Mesenchymal stem cell (in vitro differentiated cells and primary cell): ENCODE measurements at regions not wholly inside any gene's neighbourhood (a gene's known extent, or its start where the extent isn't known, plus 50 kb on each side); places are given as distances from the start of the nearest gene placed in this dataset.
A peak's percentile ranks its signal among the peaks of the same experiment; 100 is the strongest.

Experiments
- DNase-seq: peaks from one replicate; pipeline ENCODE4 v3.0.0-alpha.2; 2013
- H2AFZ ChIP-seq: one replicate; pipeline ENCODE4 v1.6.1; 2013; ENCODE audit warnings: low read depth, mild to moderate bottlenecking, control low read depth, inconsistent platforms, low read length, moderate library complexity
- H2AK5ac ChIP-seq: 2 replicates; pipeline ENCODE4 v1.6.1; 2013; ENCODE audit warnings: low read length, moderate library complexity, mild to moderate bottlenecking, inconsistent platforms; ENCODE audit not compliant: severe bottlenecking
- H2BK120ac ChIP-seq: one replicate; pipeline ENCODE4 v1.6.1; 2013; ENCODE audit warnings: low read depth, mild to moderate bottlenecking, inconsistent platforms, low read length, moderate library complexity
- H2BK12ac ChIP-seq, 2 experiments: one replicate each; pipeline ENCODE4 v1.6.1; 2013; ENCODE audit warnings: inconsistent platforms in 2 of 2, low read length in 2 of 2, mild to moderate bottlenecking in 2 of 2, moderate library complexity in 2 of 2, control low read depth in 1 of 2
- H2BK15ac ChIP-seq: one replicate; pipeline ENCODE4 v1.6.1; 2013; ENCODE audit warnings: mild to moderate bottlenecking, low read depth, inconsistent platforms; ENCODE audit not compliant: poor library complexity, severe bottlenecking
- H2BK5ac ChIP-seq: 2 replicates; pipeline ENCODE4 v1.6.1; 2013; ENCODE audit warnings: low read depth, mild to moderate bottlenecking, low read length, control low read depth, inconsistent platforms; ENCODE audit not compliant: poor library complexity, severe bottlenecking
- H3K14ac ChIP-seq, 2 experiments: one replicate each; pipeline ENCODE4 v1.6.1; 2013; ENCODE audit warnings: inconsistent platforms in 2 of 2, low read length in 2 of 2, control low read depth in 1 of 2, mild to moderate bottlenecking in 1 of 2, moderate library complexity in 1 of 2
- H3K18ac ChIP-seq, 2 experiments: one replicate each; pipeline ENCODE4 v1.6.1; 2013; ENCODE audit warnings: inconsistent platforms in 2 of 2, low read length in 2 of 2, control low read depth in 1 of 2, low read depth in 1 of 2, mild to moderate bottlenecking in 1 of 2
- H3K23ac ChIP-seq, 2 experiments: one replicate each; pipeline ENCODE4 v1.6.1; 2013; ENCODE audit warnings: inconsistent platforms in 2 of 2, low read length in 2 of 2, mild to moderate bottlenecking in 2 of 2, moderate library complexity in 2 of 2, control low read depth in 1 of 2
- H3K27ac ChIP-seq: 2 replicates; pipeline ENCODE4 v1.5.1; 2013; ENCODE audit warnings: mild to moderate bottlenecking, moderate library complexity, low read length, control low read depth, inconsistent platforms; ENCODE audit not compliant: poor library complexity, severe bottlenecking
- H3K27me3 ChIP-seq, 2 experiments: 2 replicates each; pipeline versions ENCODE4 v1.6.1 to v1.7.0; 2013; ENCODE audit warnings: low read length in 2 of 2, mild to moderate bottlenecking in 2 of 2, moderate library complexity in 2 of 2, control low read depth in 1 of 2, inconsistent platforms in 1 of 2; ENCODE audit not compliant: control insufficient read depth in 1 of 2, insufficient read depth in 1 of 2
- H3K36me3 ChIP-seq, 2 experiments: 2 replicates each; pipeline versions ENCODE4 v1.6.1 to v1.7.0; 2013; ENCODE audit warnings: low read length in 2 of 2, control low read depth in 1 of 2, inconsistent platforms in 1 of 2, low read depth in 1 of 2, mild to moderate bottlenecking in 1 of 2; ENCODE audit not compliant: insufficient read depth in 2 of 2, control insufficient read depth in 1 of 2
- H3K4ac ChIP-seq, 2 experiments: one replicate each; pipeline ENCODE4 v1.6.1; 2013; ENCODE audit warnings: inconsistent platforms in 2 of 2, low read length in 2 of 2, mild to moderate bottlenecking in 2 of 2, moderate library complexity in 2 of 2, control low read depth in 1 of 2, low read depth in 1 of 2
- H3K4me1 ChIP-seq: 2 replicates; pipeline ENCODE4 v1.6.1; 2013; ENCODE audit warnings: low read depth, low read length, control low read depth; ENCODE audit not compliant: control insufficient read depth, insufficient read depth
- H3K4me2 ChIP-seq: 2 replicates; pipeline ENCODE4 v1.6.1; 2013; ENCODE audit warnings: low read length, mild to moderate bottlenecking, inconsistent platforms; ENCODE audit not compliant: poor library complexity, severe bottlenecking
- H3K4me3 ChIP-seq, 2 experiments: 2 replicates each; pipeline versions ENCODE4 v1.5.1 to v1.7.0; 2013; ENCODE audit warnings: low read length in 2 of 2, mild to moderate bottlenecking in 2 of 2, control low read depth in 1 of 2, low read depth in 1 of 2; ENCODE audit not compliant: insufficient read depth in 1 of 2
- H3K79me1 ChIP-seq: replicated peaks from 2 replicates; pipeline ENCODE4 v1.6.1; 2013; ENCODE audit warnings: mild to moderate bottlenecking, control low read depth, low read length, inconsistent platforms; ENCODE audit not compliant: poor library complexity, severe bottlenecking
- H3K9ac ChIP-seq: 2 replicates; pipeline ENCODE4 v1.7.0; 2013; ENCODE audit warnings: mild to moderate bottlenecking, low read length, moderate library complexity
- H3K9me3 ChIP-seq: 2 replicates; pipeline ENCODE4 v1.7.0; 2013; ENCODE audit warnings: mild to moderate bottlenecking, low read length; ENCODE audit not compliant: control insufficient read depth
- H4K8ac ChIP-seq: one replicate; pipeline ENCODE4 v1.6.1; 2013; ENCODE audit warnings: inconsistent platforms, mild to moderate bottlenecking, low read length, moderate library complexity
- H4K91ac ChIP-seq: one replicate; pipeline ENCODE4 v1.6.1; 2013; ENCODE audit warnings: mild to moderate bottlenecking, low read length, inconsistent platforms
- WGBS: methylation state at CpG from one replicate; pipeline ENCODE4 v1.1.7; 2013; ENCODE audit warnings: mixed read lengths; 5-methylcytosine and 5-hydroxymethylcytosine counted together

GRCh38 chr2:15689654-15690053 is 98.0 kb downstream of the DDX1 start:
- WGBS: 96% methylated on average over 10 of the region's 10 CpGs
- Histone ChIP-seq H2BK12ac (no peak overlapping the region), H3K9me3 (peaks cover 8% of the 10 kb centered on the region), H3K4me1 (peaks cover 6% of the 10 kb centered on the region), H3K27ac (no peak overlapping the region), H4K8ac (no peak overlapping the region), H3K4ac (no peak overlapping the region), H3K9ac (no peak overlapping the region), H2BK5ac (no peak overlapping the region), H3K79me1 (no peaks in the 10 kb centered on the region), H3K27me3 (peaks cover 20 to 23% of the 10 kb centered on the region in 2 experiments), H3K4me2 (no peak overlapping the region), H4K91ac (no peak overlapping the region), H2BK15ac (no peak overlapping the region), H2BK120ac (no peak overlapping the region), H3K14ac (no peak overlapping the region), H2AFZ (no peak overlapping the region), H3K36me3 (no peaks in the 10 kb centered on the region), H2AK5ac (no peak overlapping the region), H3K23ac (no peak overlapping the region), H3K18ac (no peak overlapping the region), H3K4me3 (no peak overlapping the region)
- DNase-seq: no peak

DNA sequence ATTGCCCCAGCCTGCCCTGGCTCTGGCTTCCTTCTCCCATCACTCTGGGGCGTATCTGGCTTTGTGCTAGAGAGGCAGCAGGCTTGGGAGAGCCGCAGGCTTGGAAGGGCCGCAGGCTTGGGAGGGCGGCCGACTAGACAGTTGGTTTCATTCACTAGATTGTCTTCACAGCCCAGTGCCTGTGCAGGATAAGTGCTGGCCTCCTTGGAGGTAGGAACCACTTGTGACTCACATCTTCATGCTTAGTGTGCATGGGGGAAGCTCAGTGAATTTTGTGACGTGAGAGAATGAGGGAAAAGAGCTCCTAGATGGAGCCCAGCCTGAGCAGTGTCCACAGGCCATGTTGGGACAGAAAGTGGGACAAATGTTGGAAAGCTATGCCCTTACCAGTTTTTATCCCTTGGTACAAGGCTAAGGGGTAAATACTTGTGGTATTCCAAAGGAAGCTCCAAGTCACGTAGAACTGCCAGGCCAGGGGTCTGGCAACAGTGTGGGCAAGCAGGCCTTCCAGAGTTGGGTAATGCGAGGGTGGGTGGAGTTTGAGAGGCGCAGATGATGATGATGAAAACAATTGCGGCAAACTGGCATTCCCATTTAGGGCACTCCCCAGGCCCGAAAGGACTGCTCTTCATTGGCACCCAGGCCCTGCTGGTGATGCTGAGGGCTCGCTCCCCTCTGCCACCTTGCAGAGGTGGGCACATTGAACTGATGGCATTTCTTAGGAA is 100.1 kb downstream of the DDX1 start:
- WGBS: 85% methylated on average over 12 of the region's 12 CpGs
- H2AFZ ChIP-seq: no peak overlapping the region
- H2BK12ac ChIP-seq: no peak overlapping the region
- H3K4me3 ChIP-seq: no peak overlapping the region
- H3K18ac ChIP-seq: no peak overlapping the region
- no peak overlapping the region for H4K91ac ChIP-seq
- no peak overlapping the region for H3K27ac ChIP-seq
- no peak overlapping the region for H3K23ac ChIP-seq
- no peaks in the 10 kb centered on the region for H3K79me1 ChIP-seq
- H4K8ac ChIP-seq: no peak overlapping the region
- no peaks in the 10 kb centered on the region for H3K9me3 ChIP-seq
- no peak for DNase-seq
- H3K4me1 ChIP-seq: peaks cover 6% of the 10 kb centered on the region
- H2BK120ac ChIP-seq: no peak overlapping the region
- no peak overlapping the region for H3K4ac ChIP-seq
- H3K9ac ChIP-seq: no peak overlapping the region
- H2AK5ac ChIP-seq: peak overlapping the region; percentile 24
- H3K27me3 ChIP-seq: peaks cover 23 to 24% of the 10 kb centered on the region in 2 experiments
- no peaks in the 10 kb centered on the region for H3K36me3 ChIP-seq
- H3K14ac ChIP-seq: no peak overlapping the region
- no peak overlapping the region for H2BK5ac ChIP-seq
- no peak overlapping the region for H2BK15ac ChIP-seq
- no peak overlapping the region for H3K4me2 ChIP-seq

GRCh38 chr2:15692551-15693377 is 101.1 kb downstream of the DDX1 start:
- no peak overlapping the region for H3K9ac ChIP-seq
- H3K18ac ChIP-seq: no peak overlapping the region
- no peaks in the 10 kb centered on the region for H3K9me3 ChIP-seq

DNA sequence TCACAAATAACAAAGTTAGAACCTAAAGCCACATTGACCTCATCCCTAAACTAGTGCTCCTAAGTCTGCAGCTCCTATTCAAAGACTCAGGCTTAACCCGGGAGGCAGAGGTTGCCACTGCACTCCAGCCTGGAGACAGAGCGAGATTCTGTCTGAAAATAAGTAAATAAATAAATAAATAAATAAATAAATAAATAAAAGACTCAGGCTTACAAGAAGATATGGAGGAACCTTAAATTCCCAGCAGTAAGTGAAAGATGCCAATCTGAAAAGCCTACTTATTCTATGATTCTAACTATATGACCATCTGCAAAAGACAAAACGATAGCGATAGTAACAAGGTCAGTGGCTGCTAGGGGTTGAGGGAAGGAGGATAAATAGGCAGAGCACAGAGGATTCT is 101.7 kb downstream of the DDX1 start:
- Histone ChIP-seq H4K8ac (no peak overlapping the region), H2BK12ac (no peak overlapping the region), H3K79me1 (no peaks in the 10 kb centered on the region), H3K9ac (no peak overlapping the region), H3K18ac (no peak overlapping the region), H2BK15ac (no peak overlapping the region), H3K4me3 (no peak overlapping the region), H3K4me1 (peaks cover 6% of the 10 kb centered on the region), H3K27me3 (peaks cover 17 to 24% of the 10 kb centered on the region in 2 experiments), H3K27ac (no peak overlapping the region), H2BK5ac (no peak overlapping the region), H3K14ac (no peak overlapping the region), H2AK5ac (no peak overlapping the region), H3K4me2 (no peak overlapping the region), H2BK120ac (no peak overlapping the region), H2AFZ (no peak overlapping the region), H3K36me3 (no peaks in the 10 kb centered on the region), H3K23ac (no peak overlapping the region), H3K9me3 (no peaks in the 10 kb centered on the region), H3K4ac (no peak overlapping the region), H4K91ac (no peak overlapping the region)
- DNase-seq: no peak
- 100% methylated on average over 1 of the region's 4 CpGs for WGBS

More at GRCh38 chr2:15692551-15693377, 101.1 kb downstream of the DDX1 start:
- Histone ChIP-seq H2AFZ (no peak overlapping the region), H3K79me1 (no peaks in the 10 kb centered on the region), H2AK5ac (no peak overlapping the region), H3K27ac (no peak overlapping the region), H2BK5ac (no peak overlapping the region), H3K36me3 (no peaks in the 10 kb centered on the region), H3K4me2 (no peak overlapping the region), H2BK15ac (no peak overlapping the region), H3K4me1 (peaks cover 6% of the 10 kb centered on the region), H3K14ac (no peak overlapping the region), H4K8ac (no peak overlapping the region), H4K91ac (no peak overlapping the region), H3K4ac (no peak overlapping the region), H3K4me3 (no peak overlapping the region), H3K27me3 (peaks cover 21 to 24% of the 10 kb centered on the region in 2 experiments), H2BK12ac (no peak overlapping the region), H3K23ac (no peak overlapping the region), H2BK120ac (no peak overlapping the region)
- WGBS: 88% methylated on average over 15 of the region's 15 CpGs
- no peak for DNase-seq
